NCI-H2227 (cell line): ENCODE measurements at regions not wholly inside any gene's neighbourhood (a gene's known extent, or its start where the extent isn't known, plus 50 kb on each side); places are given as distances from the start of the nearest gene placed in this dataset.
"Not testable (repeated sequence)": the region's sequence is repeated elsewhere in the genome, so short reads cannot be mapped to it uniquely, and the experiment has no call there.

Source experiments
- DNase-seq: peaks from one replicate; lab custom pipeline; 2025; ENCODE audit not compliant: unreplicated experiment; lab: John Stamatoyannopoulos, UW

- DNase-seq, result no peak
These were observed 379.9 kb downstream of the AEBP2 start for GRCh38 chr12:19819231-19819630.

- no peak for DNase-seq
These were observed 383.2 kb downstream of the AEBP2 start for GRCh38 chr12:19822476-19822875.

- DNase-seq, result not testable (repeated sequence)
These were observed 384.0 kb downstream of the AEBP2 start for GRCh38 chr12:19823326-19823725.

DNA sequence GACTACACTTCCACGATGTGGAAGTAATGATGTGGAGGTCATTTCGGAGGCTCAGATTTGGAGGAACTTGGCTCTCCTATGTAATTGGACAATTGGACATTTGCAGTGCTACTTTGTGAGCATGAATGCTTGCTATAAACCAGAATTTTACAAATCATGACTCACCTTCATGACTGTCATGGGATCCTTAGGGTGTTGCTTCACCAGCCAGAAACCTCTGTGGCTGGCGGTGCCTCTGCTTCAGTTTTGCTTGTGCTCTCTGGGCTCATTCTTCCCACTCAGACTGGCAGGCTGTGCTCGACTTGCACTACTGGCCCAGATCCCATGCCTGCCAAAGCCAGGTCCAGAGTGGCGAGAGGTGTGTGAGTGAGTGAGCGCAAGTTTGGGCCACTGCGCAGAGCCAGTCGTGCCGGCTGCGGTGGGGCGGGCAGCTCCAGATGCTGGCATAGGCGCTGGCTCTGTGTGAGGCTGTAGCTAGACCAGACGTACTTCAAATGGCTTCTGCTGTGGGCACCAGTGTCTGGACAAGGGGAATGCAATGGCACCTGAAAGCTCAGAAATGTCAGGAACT lies 387.8 kb downstream of the AEBP2 start:
- no peak for DNase-seq

GRCh38 chr12:19829100-19829853 lies 390.0 kb downstream of the AEBP2 start:
- no peak for DNase-seq

DNA sequence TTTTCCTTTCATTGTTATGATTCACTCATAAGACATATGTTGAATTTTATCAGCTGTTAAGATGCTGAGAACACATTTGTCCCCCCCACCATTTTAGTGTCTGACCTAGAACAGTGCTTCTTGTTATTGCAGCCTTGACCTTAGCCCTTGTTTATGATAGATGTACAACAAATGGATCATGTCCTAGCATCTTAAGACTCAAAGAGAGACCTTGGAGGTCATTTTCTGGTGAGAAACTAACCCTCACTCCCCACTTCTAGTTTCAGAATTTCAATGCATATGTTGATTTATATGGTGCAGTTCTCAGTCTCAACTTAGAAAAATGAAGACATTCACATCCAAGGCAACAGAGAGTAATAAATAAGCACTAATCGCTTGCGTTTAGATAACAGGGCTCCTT lies 391.2 kb downstream of the AEBP2 start:
- no peak for DNase-seq

DNA sequence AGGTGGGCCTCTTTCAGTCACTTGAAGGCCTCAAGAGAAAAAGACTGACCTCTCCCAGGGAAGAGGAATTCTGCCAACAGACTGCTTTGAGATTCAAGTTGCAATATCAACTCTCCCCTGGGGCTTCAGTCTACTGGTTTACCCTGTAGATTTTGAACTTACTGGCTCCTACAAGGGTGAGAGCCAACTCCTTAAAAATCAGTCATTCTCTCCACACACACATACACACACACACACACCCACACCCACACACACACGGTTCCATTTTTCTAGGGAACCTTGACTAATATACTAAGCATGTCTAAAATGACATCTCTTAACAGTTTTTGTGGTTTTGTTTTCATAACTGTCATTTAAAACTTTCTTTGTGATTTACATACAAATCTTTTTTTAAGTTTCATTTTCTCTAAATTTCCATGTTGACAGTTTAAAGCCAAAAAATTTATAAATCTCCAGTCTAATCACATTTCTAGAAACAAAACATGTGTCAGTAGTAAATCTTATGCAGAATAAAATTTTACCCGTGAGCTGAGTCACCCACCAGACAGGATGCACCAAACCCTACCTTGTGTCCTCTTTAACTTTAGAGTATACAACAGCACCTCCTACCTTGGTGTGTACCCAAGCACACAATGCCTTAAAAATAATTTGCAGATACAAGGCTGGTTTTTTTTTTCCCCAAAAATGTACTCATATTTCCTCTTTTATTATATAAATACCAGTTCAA lies 394.6 kb downstream of the AEBP2 start:
- no peak for DNase-seq

- no peak for DNase-seq
These were observed 395.3 kb downstream of the AEBP2 start for GRCh38 chr12:19834592-19834991.

DNA sequence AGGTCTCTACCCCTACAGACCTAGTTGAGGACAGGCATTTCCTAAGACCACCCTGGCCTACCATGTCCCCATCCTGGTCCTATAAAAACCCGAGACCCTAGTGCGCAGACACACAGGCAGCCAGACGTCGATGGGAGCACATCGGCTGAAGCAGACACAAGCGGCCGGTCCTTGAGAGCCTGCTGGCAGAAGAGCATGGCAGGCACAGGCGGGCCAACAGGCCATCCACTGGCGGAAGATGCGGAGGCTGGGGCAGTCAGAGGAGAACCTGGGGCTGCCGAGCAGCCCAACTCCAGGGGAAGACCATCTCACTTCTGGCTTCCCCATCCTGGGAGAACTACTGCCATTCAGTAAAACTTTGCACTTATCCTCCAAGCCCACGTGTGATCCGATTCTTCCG lies 396.8 kb downstream of the AEBP2 start:
- no peak for DNase-seq

GRCh38 chr12:19836456-19836855 lies 397.2 kb downstream of the AEBP2 start:
- no peak for DNase-seq

GRCh38 chr12:19837543-19837942 lies 398.3 kb downstream of the AEBP2 start:
- no peak for DNase-seq

DNA sequence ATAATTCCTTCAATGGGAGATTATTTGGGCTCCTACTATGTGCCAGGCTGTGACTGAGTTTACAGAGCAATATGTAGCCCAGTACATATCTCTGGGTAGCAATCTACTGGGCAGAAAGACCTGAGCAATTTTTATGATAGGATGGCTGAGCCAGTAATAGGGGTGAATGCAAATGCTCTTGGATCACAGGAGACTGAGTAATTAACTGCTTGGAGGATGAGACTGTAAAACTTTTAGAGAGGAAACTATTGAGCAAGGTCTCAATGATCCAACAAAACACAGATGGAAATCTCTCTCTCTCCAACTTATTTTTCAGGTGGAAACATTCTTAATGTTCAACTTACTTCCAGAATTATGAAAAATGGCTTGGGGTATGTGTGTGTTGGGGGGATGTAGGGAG lies 402.2 kb downstream of the AEBP2 start:
- DNase-seq, result no peak

DNA sequence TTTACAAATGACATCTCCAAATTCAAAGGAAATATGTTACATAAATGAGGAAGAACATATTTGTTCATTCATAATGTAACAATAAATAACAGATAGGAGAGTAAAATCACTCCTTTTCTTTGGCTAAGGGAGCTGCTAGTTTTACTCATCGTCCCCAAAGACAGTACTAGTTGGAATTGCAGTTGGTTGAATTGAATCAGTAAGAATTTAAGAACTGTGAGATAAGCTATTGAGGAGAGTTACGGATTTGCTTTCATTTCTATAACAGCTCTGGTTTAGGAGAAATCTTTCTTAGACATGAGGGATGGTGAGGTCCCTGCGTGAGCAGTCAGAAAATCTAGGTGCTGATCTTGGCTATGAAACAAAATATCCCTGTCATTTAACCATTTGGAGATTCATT lies 402.8 kb downstream of the AEBP2 start:
- no peak for DNase-seq

- DNase-seq, result no peak
These were observed 404.9 kb downstream of the AEBP2 start for GRCh38 chr12:19844224-19844623.

DNA sequence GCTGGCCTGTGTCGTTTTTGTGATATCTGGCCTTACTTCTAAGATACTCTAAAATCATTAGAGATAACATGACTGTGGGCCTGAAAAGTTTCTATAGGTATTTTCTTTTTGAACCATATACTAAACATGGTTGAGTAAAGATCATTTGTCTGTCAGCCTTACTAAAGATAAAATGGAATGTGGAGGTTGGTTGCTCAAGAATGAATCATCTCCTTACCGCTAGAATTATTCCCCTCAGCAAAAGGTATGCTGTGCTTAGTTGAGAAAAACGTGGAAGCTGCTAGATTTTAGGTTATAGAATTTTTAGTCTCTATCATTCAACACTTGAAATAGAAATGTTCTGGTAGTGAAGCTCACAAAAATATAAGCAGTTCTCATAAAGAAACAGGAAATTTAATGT lies 407.3 kb downstream of the AEBP2 start:
- no peak for DNase-seq

- DNase-seq, result no peak
These were observed 408.2 kb downstream of the AEBP2 start for GRCh38 chr12:19847294-19848059.

- DNase-seq, result no peak
These were observed 409.1 kb downstream of the AEBP2 start for GRCh38 chr12:19848421-19848820.

GRCh38 chr12:19849208-19849607 lies 409.9 kb downstream of the AEBP2 start:
- DNase-seq, result no peak

DNA sequence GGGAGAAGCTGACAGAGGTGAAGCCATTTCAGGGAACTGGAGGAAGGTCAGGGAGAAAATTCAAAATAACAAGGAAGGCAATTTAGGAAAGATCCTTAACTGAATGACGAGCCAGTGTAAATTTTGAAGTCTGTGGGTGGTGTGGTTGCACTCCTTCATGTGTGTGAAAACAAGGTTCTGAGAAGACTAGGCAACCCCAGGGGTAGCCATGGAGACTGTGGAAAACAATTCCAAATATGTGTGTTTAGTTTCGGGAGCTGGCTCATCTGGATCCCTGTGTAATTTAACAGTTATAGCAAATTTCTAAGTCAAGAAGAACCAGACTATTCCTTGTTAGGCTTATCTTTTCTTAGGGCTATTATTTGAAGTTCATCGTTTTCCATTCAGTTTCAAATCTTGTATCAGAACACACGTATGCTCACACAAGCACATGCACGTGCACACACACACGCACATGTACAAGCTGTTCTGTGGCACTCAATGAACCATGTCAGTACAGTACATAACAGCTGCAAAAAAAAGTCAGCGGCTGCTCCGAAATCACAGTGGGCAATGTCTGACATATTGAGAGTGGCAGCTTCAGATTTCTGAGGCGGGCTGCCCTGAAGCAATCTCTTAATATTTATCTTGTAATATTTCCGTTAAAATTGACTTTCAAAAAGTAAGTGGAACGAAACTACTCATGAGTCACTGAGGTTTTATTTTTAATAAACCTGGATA lies 411.2 kb downstream of the AEBP2 start:
- DNase-seq, result no peak

DNA sequence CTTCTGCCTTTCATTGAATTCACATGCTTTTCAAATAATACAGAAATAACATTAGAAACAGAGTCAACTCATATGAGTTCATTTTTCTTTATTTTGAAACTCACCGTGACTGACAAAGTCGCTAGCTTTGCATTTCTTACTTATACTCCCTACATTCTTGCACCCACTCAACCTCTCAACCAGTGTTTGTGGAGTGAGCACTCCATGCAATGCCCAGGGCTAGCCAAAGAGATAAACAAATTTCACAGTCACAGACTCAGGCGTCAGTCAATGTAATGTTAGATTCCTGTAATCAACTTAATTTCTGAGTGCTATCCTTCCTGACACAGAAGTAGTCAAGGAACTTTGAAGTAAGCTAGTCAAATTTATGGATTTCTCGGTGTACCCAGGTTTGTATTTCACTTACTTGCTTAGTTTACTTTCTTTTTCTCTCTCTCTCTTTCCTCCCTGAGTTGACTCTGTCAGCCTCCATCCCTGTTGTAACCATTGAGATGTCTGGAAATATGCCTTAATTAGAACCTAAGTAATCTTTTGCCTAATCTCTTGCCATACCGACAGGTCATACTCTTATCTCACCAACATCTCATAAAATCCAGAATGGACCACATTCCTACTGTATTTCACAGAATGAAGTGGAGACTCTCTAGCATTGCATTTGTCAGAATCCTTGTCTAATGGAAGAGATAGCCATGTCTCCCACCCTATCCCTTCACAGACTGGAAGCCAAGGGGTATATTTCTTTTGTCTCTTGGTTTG lies 413.0 kb downstream of the AEBP2 start:
- no peak for DNase-seq
